ENCODE measurements at regions not wholly inside any gene's neighbourhood (a gene's known extent, or its start where the extent isn't known, plus 50 kb on each side); places are given as distances from the start of the nearest gene placed in this dataset.
A peak's percentile ranks its signal among the peaks of the same experiment; 100 is the strongest.
"Not testable (repeated sequence)": the region's sequence is repeated elsewhere in the genome, so short reads cannot be mapped to it uniquely, and the experiment has no call there.

GRCh38 chr9:73095425-73095824 lies 56.2 kb upstream of the ANXA1 start:
- no peak for DNase-seq (ENCODE audit: low read depth, low spot score)
- TF ChIP-seq EZH2 (IDR thresholded peaks at IDR 0.05) (no peak), POLR2AphosphoS5 (IDR thresholded peaks at IDR 0.05; ENCODE audit: borderline replicate concordance, low read depth, low read length) (no peak), FOXP2 (optimal IDR thresholded peaks at IDR 0.05; ENCODE audit: control extremely low read depth, extremely low read length, insufficient read depth) (no peak)

DNA sequence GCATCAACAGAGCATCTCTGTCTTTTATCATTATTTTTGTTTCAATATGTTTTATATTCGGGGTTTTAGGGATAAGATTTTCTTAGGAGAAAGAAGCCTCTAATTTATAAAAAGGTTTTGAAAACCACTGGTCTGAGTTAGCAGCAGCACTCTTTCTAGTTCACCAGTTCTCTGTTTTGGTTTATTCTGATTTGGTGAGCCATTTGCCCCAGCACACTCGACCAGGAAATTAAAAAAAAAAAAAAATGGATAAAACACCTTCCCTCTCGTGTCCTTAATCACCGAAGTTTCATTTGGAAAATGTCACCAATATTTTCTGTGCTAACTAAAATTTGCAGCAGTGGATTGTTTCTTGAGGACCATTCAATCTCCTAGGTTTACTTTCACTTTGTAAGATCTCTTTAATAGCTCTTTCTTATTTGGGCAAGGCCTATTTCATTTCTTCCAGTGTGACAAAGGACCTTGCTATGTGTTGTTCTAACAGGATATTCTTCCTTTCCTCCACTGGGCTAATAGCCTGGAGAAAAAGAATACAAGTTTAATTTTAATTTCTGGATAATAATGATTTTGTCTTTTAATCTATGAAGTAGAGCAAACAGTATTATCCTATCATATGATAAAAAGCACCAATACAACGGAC lies 57.8 kb upstream of the ANXA1 start:
- Histone ChIP-seq H3K9me3 (ENCODE audit: low read depth, low read length) (no peaks in the 10 kb centered on the region), H3K27ac (no peak overlapping the region), H3K4me3 (peak overlapping the region; percentile 64), H3K9ac (ENCODE audit: insufficient read length) (peak overlapping the region; percentile 46), H3K36me3 (ENCODE audit: insufficient read depth, low read length) (no peaks in the 10 kb centered on the region)
- no peak for DNase-seq (ENCODE audit: low read depth, low spot score)
- TF ChIP-seq FOXP2 (optimal IDR thresholded peaks at IDR 0.05; ENCODE audit: control extremely low read depth, extremely low read length, insufficient read depth): no peak
- no peak for TF ChIP-seq POLR2AphosphoS5 (IDR thresholded peaks at IDR 0.05; ENCODE audit: borderline replicate concordance, low read depth, low read length)
- TF ChIP-seq EZH2 (IDR thresholded peaks at IDR 0.05): no peak

More at GRCh38 chr9:73095425-73095824, 56.2 kb upstream of the ANXA1 start:
- Histone ChIP-seq H3K9me3 (ENCODE audit: low read depth, low read length) (no peaks in the 10 kb centered on the region), H3K9ac (ENCODE audit: insufficient read length) (no peak overlapping the region), H3K27ac (peak overlapping the region; percentile 58), H3K4me3 (peak overlapping the region; percentile 34), H3K36me3 (ENCODE audit: insufficient read depth, low read length) (no peaks in the 10 kb centered on the region)

DNA sequence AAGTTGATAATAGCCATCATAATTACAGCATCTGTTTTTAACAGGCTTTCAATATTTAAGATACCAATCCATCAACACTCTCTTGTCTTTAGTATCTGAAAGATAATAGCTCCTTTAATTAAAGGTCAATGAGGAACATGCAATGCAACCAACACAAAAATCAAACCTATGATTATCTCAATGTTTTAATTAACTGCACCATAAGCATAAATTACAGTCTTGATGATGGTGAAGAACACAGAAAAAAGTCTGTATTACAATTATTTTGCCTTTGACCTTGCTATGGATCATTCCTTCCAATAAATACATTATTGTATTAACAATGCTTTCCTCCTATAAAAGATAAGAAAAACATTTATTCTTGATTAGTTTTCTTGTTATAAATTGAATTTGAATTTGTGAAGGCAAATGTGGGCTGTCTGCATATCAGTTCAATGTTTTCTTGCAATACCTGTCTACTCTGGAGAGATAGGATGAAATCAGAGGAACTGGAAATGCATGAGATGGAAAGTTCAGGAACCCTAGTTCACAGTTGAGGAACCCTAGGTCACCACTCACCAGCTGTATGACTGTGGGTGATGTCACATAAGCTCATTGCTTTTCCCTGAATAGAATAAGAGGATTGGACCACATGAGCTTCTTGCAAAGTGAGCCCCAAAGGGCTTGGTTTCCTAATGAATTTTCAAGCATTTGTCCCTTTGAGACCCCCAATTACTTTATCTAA lies 58.5 kb upstream of the ANXA1 start:
- H3K9ac ChIP-seq (ENCODE audit: insufficient read length): no peak overlapping the region
- H3K36me3 ChIP-seq (ENCODE audit: insufficient read depth, low read length): no peaks in the 10 kb centered on the region
- H3K4me3 ChIP-seq: peak overlapping the region; percentile 64; the same call in 1 of the 2 replicates
- no peak overlapping the region for H3K27ac ChIP-seq
- TF ChIP-seq POLR2AphosphoS5 (IDR thresholded peaks at IDR 0.05; ENCODE audit: borderline replicate concordance, low read depth, low read length) (no peak), FOXP2 (optimal IDR thresholded peaks at IDR 0.05; ENCODE audit: control extremely low read depth, extremely low read length, insufficient read depth) (no peak), EZH2 (IDR thresholded peaks at IDR 0.05) (no peak)
- DNase-seq (ENCODE audit: low read depth, low spot score): no peak
- no peaks in the 10 kb centered on the region for H3K9me3 ChIP-seq (ENCODE audit: low read depth, low read length)

GRCh38 chr9:73091909-73092308 lies 59.8 kb upstream of the ANXA1 start:
- Histone ChIP-seq H3K9me3 (ENCODE audit: low read depth, low read length) (no peaks in the 10 kb centered on the region), H3K27ac (no peak overlapping the region), H3K9ac (ENCODE audit: insufficient read length) (no peak overlapping the region), H3K36me3 (ENCODE audit: insufficient read depth, low read length) (no peaks in the 10 kb centered on the region), H3K4me3 (no peak overlapping the region)
- no peak for TF ChIP-seq POLR2AphosphoS5 (IDR thresholded peaks at IDR 0.05; ENCODE audit: borderline replicate concordance, low read depth, low read length)
- no peak for TF ChIP-seq EZH2 (IDR thresholded peaks at IDR 0.05)
- no peak for TF ChIP-seq FOXP2 (optimal IDR thresholded peaks at IDR 0.05; ENCODE audit: control extremely low read depth, extremely low read length, insufficient read depth)
- DNase-seq (ENCODE audit: low read depth, low spot score): no peak

- no peak for DNase-seq (ENCODE audit: low read depth, low spot score)
- H3K4me3 ChIP-seq: no peak overlapping the region
- no peaks in the 10 kb centered on the region; the same call in 1 of the 2 replicates for H3K9me3 ChIP-seq (ENCODE audit: low read depth, low read length)
- no peak for TF ChIP-seq EZH2 (IDR thresholded peaks at IDR 0.05)
- TF ChIP-seq FOXP2 (optimal IDR thresholded peaks at IDR 0.05; ENCODE audit: control extremely low read depth, extremely low read length, insufficient read depth): no peak
- no peak for TF ChIP-seq POLR2AphosphoS5 (IDR thresholded peaks at IDR 0.05; ENCODE audit: borderline replicate concordance, low read depth, low read length)
- H3K27ac ChIP-seq: no peak overlapping the region
- H3K36me3 ChIP-seq (ENCODE audit: insufficient read depth, low read length): no peaks in the 10 kb centered on the region
- H3K9ac ChIP-seq (ENCODE audit: insufficient read length): no peak overlapping the region
These were observed 61.5 kb upstream of the ANXA1 start for GRCh38 chr9:73090214-73090613.

- no peaks in the 10 kb centered on the region for H3K36me3 ChIP-seq (ENCODE audit: insufficient read depth, low read length)
- TF ChIP-seq FOXP2 (optimal IDR thresholded peaks at IDR 0.05; ENCODE audit: control extremely low read depth, extremely low read length, insufficient read depth) (no peak), EZH2 (IDR thresholded peaks at IDR 0.05) (no peak), POLR2AphosphoS5 (IDR thresholded peaks at IDR 0.05; ENCODE audit: borderline replicate concordance, low read depth, low read length) (no peak)
- H3K9me3 ChIP-seq (ENCODE audit: low read depth, low read length): no peaks in the 10 kb centered on the region; the same call in 1 of the 2 replicates
- H3K27ac ChIP-seq: no peak overlapping the region
- H3K9ac ChIP-seq (ENCODE audit: insufficient read length): no peak overlapping the region
- H3K4me3 ChIP-seq: no peak overlapping the region
- no peak for DNase-seq (ENCODE audit: low read depth, low spot score)
These were observed 62.2 kb upstream of the ANXA1 start for GRCh38 chr9:73089304-73089985.

DNA sequence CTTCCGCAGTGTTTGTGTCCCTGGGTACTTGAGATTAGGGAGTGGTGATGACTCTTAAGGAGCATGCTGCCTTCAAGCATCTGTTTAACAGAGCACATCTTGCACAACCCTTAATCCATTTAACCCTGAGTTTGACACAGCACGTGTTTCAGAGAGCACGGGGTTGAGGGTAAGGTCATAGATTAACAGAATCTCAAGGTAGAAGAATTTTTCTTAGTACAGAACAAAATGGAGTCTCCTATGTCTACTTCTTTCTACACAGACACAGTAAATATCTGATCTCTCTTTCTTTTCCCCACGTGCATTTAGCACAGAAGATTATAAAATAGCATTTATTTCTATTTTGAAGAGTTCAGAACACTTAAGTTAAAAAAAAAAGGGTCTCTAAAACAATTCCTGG lies 63.8 kb upstream of the ANXA1 start:
- not testable (repeated sequence) for H3K4me3 ChIP-seq; H3K36me3 ChIP-seq (ENCODE audit: insufficient read depth, low read length); H3K9me3 ChIP-seq (ENCODE audit: low read depth, low read length); H3K9ac ChIP-seq (ENCODE audit: insufficient read length); H3K27ac ChIP-seq; DNase-seq (ENCODE audit: low read depth, low spot score)

DNA sequence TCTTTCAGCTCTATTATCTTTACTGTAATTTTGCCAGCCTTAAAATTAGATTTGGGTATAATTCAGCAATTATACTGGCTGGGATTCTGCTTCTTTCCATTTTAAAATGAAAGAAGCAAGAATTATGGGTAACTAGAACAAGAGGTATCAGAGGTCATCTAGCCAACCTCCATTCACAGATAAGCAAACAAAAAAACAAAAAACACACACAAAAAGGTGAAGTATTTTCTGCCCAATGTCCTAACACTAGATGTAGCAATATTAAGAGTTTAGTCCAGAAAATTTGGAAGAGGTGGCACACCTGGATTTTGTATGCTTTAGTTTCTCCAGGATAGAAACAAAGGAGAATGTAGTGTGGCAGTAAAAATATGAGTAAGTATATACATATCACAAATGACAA lies 68.1 kb upstream of the ANXA1 start:
- no peak for DNase-seq (ENCODE audit: low read depth, low spot score)
- no peaks in the 10 kb centered on the region; the same call in 1 of the 2 replicates for H3K9me3 ChIP-seq (ENCODE audit: low read depth, low read length)
- H3K27ac ChIP-seq: peak overlapping the region; percentile 12
- H3K9ac ChIP-seq (ENCODE audit: insufficient read length): no peak overlapping the region
- H3K4me3 ChIP-seq: no peak overlapping the region
- no peak for TF ChIP-seq EZH2 (IDR thresholded peaks at IDR 0.05)
- no peak for TF ChIP-seq FOXP2 (optimal IDR thresholded peaks at IDR 0.05; ENCODE audit: control extremely low read depth, extremely low read length, insufficient read depth)
- TF ChIP-seq POLR2AphosphoS5 (IDR thresholded peaks at IDR 0.05; ENCODE audit: borderline replicate concordance, low read depth, low read length): no peak
- no peaks in the 10 kb centered on the region for H3K36me3 ChIP-seq (ENCODE audit: insufficient read depth, low read length)
